ENCODE measurements at regions not wholly inside any gene's neighbourhood (a gene's known extent, or its start where the extent isn't known, plus 50 kb on each side); places are given as distances from the start of the nearest gene placed in this dataset.

GRCh38 chr10:109237682-109238081 is 685.6 kb downstream of the XPNPEP1 start:
- no peak for TF ChIP-seq HNF4A (conservative IDR thresholded peaks at IDR 0.05)
- TF ChIP-seq, protein P1, sequence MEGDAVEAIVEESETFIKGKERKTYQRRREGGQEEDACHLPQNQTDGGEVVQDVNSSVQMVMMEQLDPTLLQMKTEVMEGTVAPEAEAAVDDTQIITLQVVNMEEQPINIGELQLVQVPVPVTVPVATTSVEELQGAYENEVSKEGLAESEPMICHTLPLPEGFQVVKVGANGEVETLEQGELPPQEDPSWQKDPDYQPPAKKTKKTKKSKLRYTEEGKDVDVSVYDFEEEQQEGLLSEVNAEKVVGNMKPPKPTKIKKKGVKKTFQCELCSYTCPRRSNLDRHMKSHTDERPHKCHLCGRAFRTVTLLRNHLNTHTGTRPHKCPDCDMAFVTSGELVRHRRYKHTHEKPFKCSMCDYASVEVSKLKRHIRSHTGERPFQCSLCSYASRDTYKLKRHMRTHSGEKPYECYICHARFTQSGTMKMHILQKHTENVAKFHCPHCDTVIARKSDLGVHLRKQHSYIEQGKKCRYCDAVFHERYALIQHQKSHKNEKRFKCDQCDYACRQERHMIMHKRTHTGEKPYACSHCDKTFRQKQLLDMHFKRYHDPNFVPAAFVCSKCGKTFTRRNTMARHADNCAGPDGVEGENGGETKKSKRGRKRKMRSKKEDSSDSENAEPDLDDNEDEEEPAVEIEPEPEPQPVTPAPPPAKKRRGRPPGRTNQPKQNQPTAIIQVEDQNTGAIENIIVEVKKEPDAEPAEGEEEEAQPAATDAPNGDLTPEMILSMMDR (IDR thresholded peaks at IDR 0.05; ENCODE audit: low read depth, low read length, missing input control): no peak
- no peak for TF ChIP-seq SP1 (IDR thresholded peaks at IDR 0.05)
- no peak for TF ChIP-seq GABPA (IDR thresholded peaks at IDR 0.05 in 1 of 2, conservative IDR thresholded peaks at IDR 0.05 in 1 of 2)
- TF ChIP-seq, protein P2, sequence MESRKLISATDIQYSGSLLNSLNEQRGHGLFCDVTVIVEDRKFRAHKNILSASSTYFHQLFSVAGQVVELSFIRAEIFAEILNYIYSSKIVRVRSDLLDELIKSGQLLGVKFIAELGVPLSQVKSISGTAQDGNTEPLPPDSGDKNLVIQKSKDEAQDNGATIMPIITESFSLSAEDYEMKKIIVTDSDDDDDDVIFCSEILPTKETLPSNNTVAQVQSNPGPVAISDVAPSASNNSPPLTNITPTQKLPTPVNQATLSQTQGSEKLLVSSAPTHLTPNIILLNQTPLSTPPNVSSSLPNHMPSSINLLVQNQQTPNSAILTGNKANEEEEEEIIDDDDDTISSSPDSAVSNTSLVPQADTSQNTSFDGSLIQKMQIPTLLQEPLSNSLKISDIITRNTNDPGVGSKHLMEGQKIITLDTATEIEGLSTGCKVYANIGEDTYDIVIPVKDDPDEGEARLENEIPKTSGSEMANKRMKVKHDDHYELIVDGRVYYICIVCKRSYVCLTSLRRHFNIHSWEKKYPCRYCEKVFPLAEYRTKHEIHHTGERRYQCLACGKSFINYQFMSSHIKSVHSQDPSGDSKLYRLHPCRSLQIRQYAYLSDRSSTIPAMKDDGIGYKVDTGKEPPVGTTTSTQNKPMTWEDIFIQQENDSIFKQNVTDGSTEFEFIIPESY (IDR thresholded peaks at IDR 0.05): no peak
- no peak for TF ChIP-seq TAF1 (conservative IDR thresholded peaks at IDR 0.05)

All from liver (tissue), 3 donors.